Neural cell (in vitro differentiated cells): ENCODE measurements at regions not wholly inside any gene's neighbourhood (a gene's known extent, or its start where the extent isn't known, plus 50 kb on each side); places are given as distances from the start of the nearest gene placed in this dataset.

Experiments used
- H2AFZ ChIP-seq: fragments of 200-600, 300-800 bp; sonication (generic), shearing (Covaris generic); 2 replicates; pipeline ENCODE4 v1.6.0; 2014; ENCODE audit warnings: low read depth, mild to moderate bottlenecking, antibody characterized with exemption, low read length, moderate library complexity
- H3F3A ChIP-seq: fragments of 200-600 bp; shearing (Covaris generic); 2 replicates; pipeline ENCODE4 v1.6.1; 2016; ENCODE audit warnings: mild to moderate bottlenecking, moderate library complexity, mixed read lengths, antibody characterized with exemption, low read length; ENCODE audit not compliant: insufficient read depth, poor library complexity, severe bottlenecking
- H3K27ac ChIP-seq: fragments of 200-600, 300-800 bp; sonication (generic), shearing (Covaris generic); 2 replicates; pipeline ENCODE4 v1.5.1; 2014; ENCODE audit warnings: mild to moderate bottlenecking, low read length, moderate library complexity
- H3K27me3 ChIP-seq: fragments of 300-800, 200-600 bp; sonication (generic), shearing (Covaris generic); 2 replicates; pipeline ENCODE4 v1.6.0; 2014; ENCODE audit warnings: mild to moderate bottlenecking, low read depth, low read length, moderate library complexity; ENCODE audit not compliant: insufficient read depth
- H3K36me3 ChIP-seq: fragments of 300-800, 200-600 bp; sonication (generic), shearing (Covaris generic); 2 replicates; pipeline ENCODE4 v1.5.1; 2014; ENCODE audit warnings: mild to moderate bottlenecking, antibody characterized with exemption, low read length, moderate library complexity; ENCODE audit not compliant: insufficient read depth
- H3K4me2 ChIP-seq: fragments of 300-800, 200-600 bp; sonication (generic), shearing (Covaris generic); 2 replicates; pipeline ENCODE4 v1.6.0; 2014; ENCODE audit warnings: mild to moderate bottlenecking, low read length
- H3K4me3 ChIP-seq: fragments of 300-800, 200-600 bp; sonication (generic), shearing (Covaris generic); 2 replicates; pipeline ENCODE4 v1.5.1; 2014; ENCODE audit warnings: mild to moderate bottlenecking, low read length, moderate library complexity
- H3K79me2 ChIP-seq: fragments of 200-600 bp; shearing (Covaris generic); replicated peaks from 2 replicates; pipeline ENCODE4 v1.6.0; 2014; ENCODE audit warnings: mild to moderate bottlenecking, low read length, moderate library complexity; ENCODE audit not compliant: insufficient read depth
- H3K9ac ChIP-seq: fragments of 300-800, 200-600 bp; sonication (generic), shearing (Covaris generic); 2 replicates; pipeline ENCODE4 v1.6.1; 2016; ENCODE audit warnings: mild to moderate bottlenecking, low read length, mixed read lengths
- H3K9me2 ChIP-seq: fragments of 200-600 bp; shearing (Covaris generic); 2 replicates; pipeline ENCODE4 v1.6.1; 2016; ENCODE audit warnings: mild to moderate bottlenecking, low read length, mixed read lengths; ENCODE audit not compliant: insufficient read depth
- H3K9me3 ChIP-seq: fragments of 200-600, 300-800 bp; sonication (generic), shearing (Covaris generic); 2 replicates; pipeline ENCODE4 v1.6.1; 2016; ENCODE audit warnings: mild to moderate bottlenecking, mixed run types, low read length, moderate library complexity, mixed read lengths
- H4K20me1 ChIP-seq: fragments of 200-600 bp; shearing (Covaris generic); 2 replicates; pipeline ENCODE4 v1.6.1; 2016; ENCODE audit warnings: mild to moderate bottlenecking, mixed run types; ENCODE audit not compliant: insufficient read depth
- EP300 ChIP-seq: fragments of 450-650 bp; conservative IDR thresholded peaks from 2 replicates; pipeline ENCODE4 v1.6.1; 2014; ENCODE audit warnings: antibody characterized with exemption, mild to moderate bottlenecking, moderate library complexity; ENCODE audit not compliant: poor library complexity, severe bottlenecking
- EZH2 ChIP-seq: fragments of 200-600, 300-800 bp; shearing (Covaris generic), sonication (generic); IDR thresholded peaks from 2 replicates; pipeline ENCODE4 v1.6.1; 2014; ENCODE audit warnings: antibody characterized with exemption, low read length, borderline replicate concordance, mild to moderate bottlenecking; ENCODE audit not compliant: insufficient read depth, poor library complexity, severe bottlenecking
- MXI1 ChIP-seq: fragments of 450-650 bp; conservative IDR thresholded peaks from 2 replicates; pipeline ENCODE4 v1.6.1; 2014; ENCODE audit warnings: antibody characterized with exemption, mild to moderate bottlenecking; ENCODE audit not compliant: poor library complexity, severe bottlenecking
- POLR2AphosphoS5 ChIP-seq: IDR thresholded peaks from 2 replicates; pipeline ENCODE4 v1.6.1; 2012
- RAD21 ChIP-seq: fragments of 450-650 bp; conservative IDR thresholded peaks from 2 replicates; pipeline ENCODE4 v1.6.1; 2014; ENCODE audit warnings: antibody characterized with exemption, mild to moderate bottlenecking, moderate library complexity
- SMC3 ChIP-seq: fragments of 450-650 bp; conservative IDR thresholded peaks from 2 replicates; pipeline ENCODE4 v1.6.1; 2014; ENCODE audit warnings: antibody characterized with exemption, mild to moderate bottlenecking, moderate library complexity; ENCODE audit not compliant: poor library complexity
- TAF1 ChIP-seq: IDR thresholded peaks from 2 replicates; pipeline ENCODE4 v1.6.1; 2012; ENCODE audit warnings: low read depth
- TF ChIP-seq, protein P1 (sequence below): IDR thresholded peaks from 2 replicates; pipeline ENCODE4 v1.6.1; 2012; ENCODE audit warnings: borderline replicate concordance
- TF ChIP-seq, protein P2 (sequence below): fragments of 450-650 bp; IDR thresholded peaks from 2 replicates; pipeline ENCODE4 v1.5.1; 2014; ENCODE audit warnings: antibody characterized with exemption, mild to moderate bottlenecking, moderate library complexity; ENCODE audit not compliant: poor library complexity, severe bottlenecking

DNA sequence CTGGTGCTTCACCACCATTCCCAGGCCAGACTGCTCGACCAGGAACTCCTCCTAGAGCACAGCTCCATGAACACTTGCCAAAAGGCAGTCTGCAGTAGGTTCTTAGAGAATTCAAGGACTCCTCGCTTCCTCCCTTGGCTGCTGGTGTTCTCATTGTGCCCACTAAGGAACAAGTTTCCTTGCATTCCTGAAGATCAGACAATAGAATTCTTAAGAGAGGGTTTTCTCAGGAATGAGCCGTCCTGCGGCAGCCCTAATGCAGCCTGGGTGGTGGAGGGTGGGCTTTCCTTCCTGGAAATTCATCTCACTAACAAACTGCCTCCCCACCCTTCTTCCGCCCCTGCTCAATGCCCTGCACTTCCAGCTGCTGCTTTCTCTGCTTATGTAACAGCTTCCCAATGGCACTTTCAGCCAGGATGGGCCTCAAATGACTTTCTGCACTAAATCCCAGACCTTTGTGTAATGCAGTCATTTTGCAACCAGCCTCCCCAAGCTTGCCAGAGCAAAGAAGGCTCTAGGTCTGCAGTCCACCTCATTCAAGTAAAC lies 287.9 kb downstream of the PLPP3 start:
- no peaks in the 10 kb centered on the region for H3F3A ChIP-seq
- H3K27ac ChIP-seq = no peak overlapping the region
- TF ChIP-seq, protein P1, sequence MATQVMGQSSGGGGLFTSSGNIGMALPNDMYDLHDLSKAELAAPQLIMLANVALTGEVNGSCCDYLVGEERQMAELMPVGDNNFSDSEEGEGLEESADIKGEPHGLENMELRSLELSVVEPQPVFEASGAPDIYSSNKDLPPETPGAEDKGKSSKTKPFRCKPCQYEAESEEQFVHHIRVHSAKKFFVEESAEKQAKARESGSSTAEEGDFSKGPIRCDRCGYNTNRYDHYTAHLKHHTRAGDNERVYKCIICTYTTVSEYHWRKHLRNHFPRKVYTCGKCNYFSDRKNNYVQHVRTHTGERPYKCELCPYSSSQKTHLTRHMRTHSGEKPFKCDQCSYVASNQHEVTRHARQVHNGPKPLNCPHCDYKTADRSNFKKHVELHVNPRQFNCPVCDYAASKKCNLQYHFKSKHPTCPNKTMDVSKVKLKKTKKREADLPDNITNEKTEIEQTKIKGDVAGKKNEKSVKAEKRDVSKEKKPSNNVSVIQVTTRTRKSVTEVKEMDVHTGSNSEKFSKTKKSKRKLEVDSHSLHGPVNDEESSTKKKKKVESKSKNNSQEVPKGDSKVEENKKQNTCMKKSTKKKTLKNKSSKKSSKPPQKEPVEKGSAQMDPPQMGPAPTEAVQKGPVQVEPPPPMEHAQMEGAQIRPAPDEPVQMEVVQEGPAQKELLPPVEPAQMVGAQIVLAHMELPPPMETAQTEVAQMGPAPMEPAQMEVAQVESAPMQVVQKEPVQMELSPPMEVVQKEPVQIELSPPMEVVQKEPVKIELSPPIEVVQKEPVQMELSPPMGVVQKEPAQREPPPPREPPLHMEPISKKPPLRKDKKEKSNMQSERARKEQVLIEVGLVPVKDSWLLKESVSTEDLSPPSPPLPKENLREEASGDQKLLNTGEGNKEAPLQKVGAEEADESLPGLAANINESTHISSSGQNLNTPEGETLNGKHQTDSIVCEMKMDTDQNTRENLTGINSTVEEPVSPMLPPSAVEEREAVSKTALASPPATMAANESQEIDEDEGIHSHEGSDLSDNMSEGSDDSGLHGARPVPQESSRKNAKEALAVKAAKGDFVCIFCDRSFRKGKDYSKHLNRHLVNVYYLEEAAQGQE = no peak
- H3K9me3 ChIP-seq = no peaks in the 10 kb centered on the region
- no peaks in the 10 kb centered on the region for H3K27me3 ChIP-seq
- H3K4me2 ChIP-seq = no peak overlapping the region
- no peak overlapping the region for H3K9ac ChIP-seq
- no peaks in the 10 kb centered on the region for H3K79me2 ChIP-seq
- no peak overlapping the region for H2AFZ ChIP-seq
- no peaks in the 10 kb centered on the region for H3K9me2 ChIP-seq
- no peaks in the 10 kb centered on the region for H4K20me1 ChIP-seq
- H3K36me3 ChIP-seq = no peaks in the 10 kb centered on the region
- H3K4me3 ChIP-seq = no peak overlapping the region

DNA sequence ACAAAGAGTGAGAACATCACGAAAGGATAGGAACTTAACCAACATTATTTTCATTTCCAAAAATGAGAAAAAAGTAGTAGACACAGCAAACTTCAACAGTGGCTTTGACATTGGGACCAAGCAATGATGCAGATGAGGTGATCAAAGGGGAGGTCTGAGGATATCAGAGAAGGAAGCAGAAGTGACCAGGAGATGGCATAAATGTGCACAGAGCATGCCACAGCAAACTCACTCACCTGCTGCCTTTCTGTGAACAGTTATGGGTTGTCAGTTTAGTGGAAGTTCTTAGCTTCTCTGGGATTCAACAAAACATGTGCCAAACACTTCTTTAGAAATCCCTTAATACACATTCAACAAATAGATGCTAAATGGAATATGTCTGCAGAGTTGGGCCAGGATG lies 290.1 kb downstream of the PLPP3 start:
- Histone ChIP-seq H3K9ac (no peak overlapping the region), H3K27me3 (no peaks in the 10 kb centered on the region), H3K9me3 (no peaks in the 10 kb centered on the region), H3K36me3 (no peaks in the 10 kb centered on the region), H3K79me2 (no peaks in the 10 kb centered on the region), H3K9me2 (no peaks in the 10 kb centered on the region), H3K4me2 (no peak overlapping the region), H3F3A (no peaks in the 10 kb centered on the region), H4K20me1 (no peaks in the 10 kb centered on the region), H3K4me3 (no peak overlapping the region), H2AFZ (no peak overlapping the region), H3K27ac (no peak overlapping the region)
- TF ChIP-seq, protein P1 = no peak
- TF ChIP-seq TAF1 (no peak), MXI1 (no peak), POLR2AphosphoS5 (no peak), SMC3 (no peak), EP300 (no peak), EZH2 (no peak), RAD21 (no peak)
- TF ChIP-seq, protein P2, sequence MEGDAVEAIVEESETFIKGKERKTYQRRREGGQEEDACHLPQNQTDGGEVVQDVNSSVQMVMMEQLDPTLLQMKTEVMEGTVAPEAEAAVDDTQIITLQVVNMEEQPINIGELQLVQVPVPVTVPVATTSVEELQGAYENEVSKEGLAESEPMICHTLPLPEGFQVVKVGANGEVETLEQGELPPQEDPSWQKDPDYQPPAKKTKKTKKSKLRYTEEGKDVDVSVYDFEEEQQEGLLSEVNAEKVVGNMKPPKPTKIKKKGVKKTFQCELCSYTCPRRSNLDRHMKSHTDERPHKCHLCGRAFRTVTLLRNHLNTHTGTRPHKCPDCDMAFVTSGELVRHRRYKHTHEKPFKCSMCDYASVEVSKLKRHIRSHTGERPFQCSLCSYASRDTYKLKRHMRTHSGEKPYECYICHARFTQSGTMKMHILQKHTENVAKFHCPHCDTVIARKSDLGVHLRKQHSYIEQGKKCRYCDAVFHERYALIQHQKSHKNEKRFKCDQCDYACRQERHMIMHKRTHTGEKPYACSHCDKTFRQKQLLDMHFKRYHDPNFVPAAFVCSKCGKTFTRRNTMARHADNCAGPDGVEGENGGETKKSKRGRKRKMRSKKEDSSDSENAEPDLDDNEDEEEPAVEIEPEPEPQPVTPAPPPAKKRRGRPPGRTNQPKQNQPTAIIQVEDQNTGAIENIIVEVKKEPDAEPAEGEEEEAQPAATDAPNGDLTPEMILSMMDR = no peak
